Endothelial cell (in vitro differentiated cells): ENCODE measurements at regions not wholly inside any gene's neighbourhood (a gene's known extent, or its start where the extent isn't known, plus 50 kb on each side); places are given as distances from the start of the nearest gene placed in this dataset.

Experiments
- DNase-seq: peaks from one replicate; pipeline ENCODE4 v3.0.0; 2021; ENCODE audit warnings: low spot score
- H3K27ac Mint-ChIP-seq: one replicate; pipeline ENCODE4 v1.8.0; 2021; ENCODE audit warnings: mixed read lengths, inconsistent platforms; ENCODE audit not compliant: unreplicated experiment
- H3K27me3 Mint-ChIP-seq: one replicate; pipeline ENCODE4 v1.8.0; 2021; ENCODE audit warnings: mild to moderate bottlenecking, moderate library complexity, mixed read lengths, inconsistent platforms; ENCODE audit not compliant: unreplicated experiment
- H3K36me3 Mint-ChIP-seq: one replicate; pipeline ENCODE4 v1.8.0; 2021; ENCODE audit warnings: mild to moderate bottlenecking, low read depth, mixed read lengths, inconsistent platforms; ENCODE audit not compliant: unreplicated experiment
- H3K4me1 Mint-ChIP-seq: one replicate; pipeline ENCODE4 v1.8.0; 2021; ENCODE audit warnings: mild to moderate bottlenecking, mixed read lengths, inconsistent platforms; ENCODE audit not compliant: unreplicated experiment
- H3K4me3 Mint-ChIP-seq: one replicate; pipeline ENCODE4 v1.8.0; 2021; ENCODE audit warnings: mild to moderate bottlenecking, mixed read lengths, inconsistent platforms; ENCODE audit not compliant: unreplicated experiment
- H3K9me3 Mint-ChIP-seq: one replicate; pipeline ENCODE4 v1.8.0; 2021; ENCODE audit warnings: mixed read lengths, inconsistent platforms; ENCODE audit not compliant: unreplicated experiment
- CTCF ChIP-seq: fragments of 200-600 bp; sonication (generic); IDR thresholded peaks from one replicate; pipeline ENCODE4 v1.5.0; 2021; ENCODE audit warnings: antibody characterized with exemption; ENCODE audit not compliant: unreplicated experiment

GRCh38 chr12:39065455-39065854 lies 160.1 kb upstream of the CPNE8 start:
- Mint-ChIP-seq H3K27me3 (no peaks in the 10 kb centered on the region), H3K4me1 (peaks cover under 1% of the 10 kb centered on the region), H3K4me3 (no peak overlapping the region), H3K36me3 (no peaks in the 10 kb centered on the region), H3K27ac (no peak overlapping the region), H3K9me3 (no peaks in the 10 kb centered on the region)
- DNase-seq = no peak
- no peak for TF ChIP-seq CTCF

GRCh38 chr12:39064708-39065107 lies 159.3 kb upstream of the CPNE8 start:
- no peak for TF ChIP-seq CTCF
- Mint-ChIP-seq H3K4me1 (peaks cover 3% of the 10 kb centered on the region), H3K36me3 (no peaks in the 10 kb centered on the region), H3K9me3 (no peaks in the 10 kb centered on the region), H3K4me3 (no peak overlapping the region), H3K27me3 (no peaks in the 10 kb centered on the region), H3K27ac (no peak overlapping the region)
- DNase-seq = no peak

- H3K36me3 Mint-ChIP-seq = no peaks in the 10 kb centered on the region
- no peak for DNase-seq
- H3K27ac Mint-ChIP-seq = no peak overlapping the region
- H3K4me3 Mint-ChIP-seq = no peak overlapping the region
- peaks cover 3% of the 10 kb centered on the region for H3K4me1 Mint-ChIP-seq
- H3K9me3 Mint-ChIP-seq = no peaks in the 10 kb centered on the region
- no peak for TF ChIP-seq CTCF
- no peaks in the 10 kb centered on the region for H3K27me3 Mint-ChIP-seq
Measured at GRCh38 chr12:39062266-39062996, 157.0 kb upstream of the CPNE8 start.

- DNase-seq = no peak
- no peak overlapping the region for H3K27ac Mint-ChIP-seq
- H3K4me1 Mint-ChIP-seq = peaks cover 3% of the 10 kb centered on the region
- H3K9me3 Mint-ChIP-seq = no peaks in the 10 kb centered on the region
- H3K27me3 Mint-ChIP-seq = no peaks in the 10 kb centered on the region
- H3K36me3 Mint-ChIP-seq = no peaks in the 10 kb centered on the region
- H3K4me3 Mint-ChIP-seq = no peak overlapping the region
- TF ChIP-seq CTCF = no peak
Measured at GRCh38 chr12:39061576-39061975, 156.2 kb upstream of the CPNE8 start.

GRCh38 chr12:39048395-39048794 lies 143.0 kb upstream of the CPNE8 start:
- no peak overlapping the region for H3K4me3 Mint-ChIP-seq
- no peaks in the 10 kb centered on the region for H3K36me3 Mint-ChIP-seq
- no peak for TF ChIP-seq CTCF

More at GRCh38 chr12:39048395-39048794, 143.0 kb upstream of the CPNE8 start:
- Mint-ChIP-seq H3K27me3 (no peaks in the 10 kb centered on the region), H3K4me1 (peaks cover 17% of the 10 kb centered on the region), H3K9me3 (no peaks in the 10 kb centered on the region), H3K27ac (no peak overlapping the region)
- no peak for DNase-seq
